Lower lobe of right lung (tissue), 2 donors: ENCODE measurements at regions not wholly inside any gene's neighbourhood (a gene's known extent, or its start where the extent isn't known, plus 50 kb on each side); places are given as distances from the start of the nearest gene placed in this dataset.

Source experiments
- ATAC-seq, 2 donors: fragments of 200-7000 bp; cut with Tn5 transposase; one replicate each; pipeline ENCODE4 v1.9.1; 2020 to 2022; ENCODE audit warnings: mild to moderate bottlenecking in 2 of 2, moderate library complexity in 2 of 2
- DNase-seq: peaks from one replicate; pipeline ENCODE4 v3.0.0-alpha.2; 2020
- H3K27ac ChIP-seq: fragments of 200-600 bp; one replicate; pipeline ENCODE4 v1.8.0; 2022
- H3K27me3 ChIP-seq: fragments of 200-600 bp; one replicate; pipeline ENCODE4 v1.8.0; 2022; ENCODE audit warnings: low read depth
- H3K36me3 ChIP-seq: fragments of 200-600 bp; one replicate; pipeline ENCODE4 v1.8.0; 2022; ENCODE audit warnings: mild to moderate bottlenecking
- H3K4me1 ChIP-seq: fragments of 200-600 bp; one replicate; pipeline ENCODE4 v1.8.0; 2022
- H3K4me3 ChIP-seq: fragments of 200-600 bp; one replicate; pipeline ENCODE4 v1.8.0; 2022; ENCODE audit warnings: mild to moderate bottlenecking
- H3K9me3 ChIP-seq: fragments of 200-600 bp; one replicate; pipeline ENCODE4 v1.8.0; 2022
- CTCF ChIP-seq: fragments of 200-600 bp; IDR thresholded peaks from one replicate; pipeline ENCODE4 v1.8.0; 2022; ENCODE audit warnings: antibody characterized with exemption, mild to moderate bottlenecking
- intact Hi-C: fragments of 100-400 bp; cut with DNase I; formaldehyde crosslinking; loops from one replicate; pipeline ENCODE4 v1.11.0; 2022
- donor health status: DM: no; HTN: yes; CAD: no; lungs with severe emphysema.

GRCh38 chr7:96449094-96449493, 127.2 kb upstream of the SLC25A13 start:
- no peak for DNase-seq
- Histone ChIP-seq H3K9me3 (no peaks in the 10 kb centered on the region), H3K27ac (no peak overlapping the region), H3K27me3 (no peaks in the 10 kb centered on the region), H3K4me3 (no peak overlapping the region), H3K4me1 (no peaks in the 10 kb centered on the region), H3K36me3 (no peaks in the 10 kb centered on the region)
- TF ChIP-seq CTCF = no peak
- intact Hi-C loops = no loop called here
- ATAC-seq = no peak

- no peak for TF ChIP-seq CTCF
- no peaks in the 10 kb centered on the region for H3K36me3 ChIP-seq
- H3K4me3 ChIP-seq = no peak overlapping the region
- ATAC-seq (no peak), DNase-seq (no peak)
- intact Hi-C loops = no loop called here
- H3K27ac ChIP-seq = no peak overlapping the region
- no peaks in the 10 kb centered on the region for H3K4me1 ChIP-seq
- no peaks in the 10 kb centered on the region for H3K27me3 ChIP-seq
- no peaks in the 10 kb centered on the region for H3K9me3 ChIP-seq
Observed at GRCh38 chr7:96447109-96447645, 125.3 kb upstream of the SLC25A13 start.

GRCh38 chr7:96441436-96442084, 119.7 kb upstream of the SLC25A13 start:
- ATAC-seq = no peak
- Histone ChIP-seq H3K36me3 (no peaks in the 10 kb centered on the region), H3K4me1 (no peaks in the 10 kb centered on the region), H3K4me3 (no peak overlapping the region), H3K27ac (no peak overlapping the region), H3K27me3 (no peaks in the 10 kb centered on the region), H3K9me3 (no peaks in the 10 kb centered on the region)
- intact Hi-C loops = no loop called here
- TF ChIP-seq CTCF = no peak
- DNase-seq = no peak

GRCh38 chr7:96440328-96440727, 118.4 kb upstream of the SLC25A13 start:
- H3K4me1 ChIP-seq = no peaks in the 10 kb centered on the region
- no peaks in the 10 kb centered on the region for H3K9me3 ChIP-seq
- no peak for TF ChIP-seq CTCF
- no peaks in the 10 kb centered on the region for H3K36me3 ChIP-seq
- intact Hi-C loops = no loop called here
- DNase-seq = no peak
- ATAC-seq = no peak
- no peaks in the 10 kb centered on the region for H3K27me3 ChIP-seq
- H3K4me3 ChIP-seq = no peak overlapping the region
- H3K27ac ChIP-seq = no peak overlapping the region

GRCh38 chr7:96436880-96437279, 115.0 kb upstream of the SLC25A13 start:
- no peak for TF ChIP-seq CTCF
- no peaks in the 10 kb centered on the region for H3K9me3 ChIP-seq
- no peak overlapping the region for H3K4me3 ChIP-seq
- ATAC-seq (no peak), DNase-seq (no peak)
- no peaks in the 10 kb centered on the region for H3K4me1 ChIP-seq
- H3K36me3 ChIP-seq = no peaks in the 10 kb centered on the region
- no peaks in the 10 kb centered on the region for H3K27me3 ChIP-seq
- intact Hi-C loops = no loop called here
- no peak overlapping the region for H3K27ac ChIP-seq
